Tibial artery (tissue), 4 donors: ENCODE measurements at regions not wholly inside any gene's neighbourhood (a gene's known extent, or its start where the extent isn't known, plus 50 kb on each side); places are given as distances from the start of the nearest gene placed in this dataset.
A peak's percentile ranks its signal among the peaks of the same experiment; 100 is the strongest.

Source experiments
- DNase-seq, 2 donors: peaks; one replicate each; pipeline ENCODE4 v3.0.0-alpha.2; 2019
- H3K27ac ChIP-seq, 2 donors: fragments of 200-600 bp; sonication (generic) in 1 of 2; 1 replicate in 1 of 2; 2 replicates in 1 of 2; pipeline ENCODE4 v1.5.1; 2018 to 2019; ENCODE audit warnings: mild to moderate bottlenecking in 1 of 2
- H3K27me3 ChIP-seq, 2 donors: fragments of 200-600 bp; sonication (generic) in 1 of 2; one replicate each; pipeline versions ENCODE4 v1.5.1 to v1.6.0; 2016 to 2019
- H3K36me3 ChIP-seq, 3 donors: fragments of 200-600 bp; sonication (generic) in 2 of 3; one replicate each; pipeline ENCODE4 v1.5.1; 2016 to 2019; ENCODE audit warnings: mild to moderate bottlenecking in 2 of 3
- H3K4me1 ChIP-seq, 4 donors: fragments of 200-600 bp; sonication (generic) in 2 of 4; 1 replicate in 3 of 4; 2 replicates in 1 of 4; pipeline ENCODE4 v1.5.1; 2016 to 2019
- H3K4me3 ChIP-seq, 2 donors: fragments of 200-600 bp; sonication (generic) in 1 of 2; 1 replicate in 1 of 2; 2 replicates in 1 of 2; pipeline ENCODE4 v1.5.1; 2018 to 2019; ENCODE audit warnings: mild to moderate bottlenecking in 2 of 2
- H3K9me3 ChIP-seq, 3 donors: fragments of 200-600 bp; sonication (generic) in 1 of 3; one replicate each; pipeline ENCODE4 v1.5.1; 2016 to 2019
- CTCF ChIP-seq, 2 experiments: fragments of 200-600 bp in 1 of 2; fragments of 450-650 bp in 1 of 2; IDR thresholded peaks; one replicate each; pipeline ENCODE4 v1.5.1; 2017 to 2019; ENCODE audit warnings: antibody characterized with exemption in 2 of 2, mild to moderate bottlenecking in 1 of 2, moderate library complexity in 1 of 2
- intact Hi-C: fragments of 100-400 bp; cut with DNase I; formaldehyde crosslinking; loops from one replicate; pipeline ENCODE4 v1.15.0; 2023; ENCODE audit warnings: low total_unique reads

- intact Hi-C loops, result no loop called here
- peaks cover 0 to 10% (median 8%) of the 10 kb centered on the region in 3 donors for H3K9me3 ChIP-seq
- peaks cover 0 to 6% (median 2%) of the 10 kb centered on the region in 4 donors for H3K4me1 ChIP-seq
- no peak overlapping the region for H3K27ac ChIP-seq
- no peaks in the 10 kb centered on the region for H3K27me3 ChIP-seq
- no peaks in the 10 kb centered on the region for H3K36me3 ChIP-seq
- DNase-seq, result no peak
- no peak for TF ChIP-seq CTCF (IDR thresholded peaks at IDR 0.05)
- H3K4me3 ChIP-seq, result no peak overlapping the region
Observed at GRCh38 chr2:3138621-3139020, 239.0 kb downstream of the EIPR1 start.

GRCh38 chr2:3137651-3138300 is 239.8 kb downstream of the EIPR1 start:
- Histone ChIP-seq H3K27ac (no peak overlapping the region), H3K36me3 (no peaks in the 10 kb centered on the region), H3K9me3 (peaks cover 0 to 15% (median 9%) of the 10 kb centered on the region in 3 donors), H3K4me1 (no peaks in the 10 kb centered on the region), H3K4me3 (no peak overlapping the region), H3K27me3 (no peaks in the 10 kb centered on the region)
- TF ChIP-seq CTCF (IDR thresholded peaks at IDR 0.05), result no peak
- DNase-seq, result peak in 1 of 2 donors; percentile 2
- intact Hi-C loops, result no loop called here

- intact Hi-C loops, result no loop called here
- H3K4me1 ChIP-seq, result no peaks in the 10 kb centered on the region
- TF ChIP-seq CTCF (IDR thresholded peaks at IDR 0.05), result no peak
Observed at GRCh38 chr2:3135676-3136075, 241.9 kb downstream of the EIPR1 start.

GRCh38 chr2:3134026-3134571 is 243.5 kb downstream of the EIPR1 start:
- peaks cover 0 to 15% (median 9%) of the 10 kb centered on the region in 3 donors for H3K9me3 ChIP-seq
- peaks cover 0 to 18% of the 10 kb centered on the region in 2 donors for H3K27me3 ChIP-seq
- no peaks in the 10 kb centered on the region for H3K4me1 ChIP-seq
- no peak for TF ChIP-seq CTCF (IDR thresholded peaks at IDR 0.05)
- H3K36me3 ChIP-seq, result no peaks in the 10 kb centered on the region
- no peak overlapping the region for H3K4me3 ChIP-seq
- peak in 1 of 2 donors; percentile 51 for DNase-seq
- no peak overlapping the region for H3K27ac ChIP-seq
- intact Hi-C loops, result no loop called here

More at GRCh38 chr2:3135676-3136075, 241.9 kb downstream of the EIPR1 start:
- no peak overlapping the region for H3K4me3 ChIP-seq
- no peak overlapping the region for H3K27ac ChIP-seq
- no peaks in the 10 kb centered on the region for H3K36me3 ChIP-seq
- no peak for DNase-seq
- H3K27me3 ChIP-seq, result peaks cover 0 to 14% of the 10 kb centered on the region in 2 donors
- peaks cover 0 to 15% (median 9%) of the 10 kb centered on the region in 3 donors for H3K9me3 ChIP-seq

GRCh38 chr2:3132966-3133365 is 244.7 kb downstream of the EIPR1 start:
- Histone ChIP-seq H3K9me3 (peaks cover 0 to 15% (median 9%) of the 10 kb centered on the region in 3 donors), H3K27me3 (peaks cover 0 to 18% of the 10 kb centered on the region in 2 donors), H3K36me3 (no peaks in the 10 kb centered on the region), H3K27ac (no peak overlapping the region), H3K4me1 (no peaks in the 10 kb centered on the region), H3K4me3 (no peak overlapping the region)
- intact Hi-C loops, result no loop called here
- DNase-seq, result peak in 1 of 2 donors; percentile 12
- TF ChIP-seq CTCF (IDR thresholded peaks at IDR 0.05), result no peak
